GM06990 (cell line): ENCODE measurements at regions not wholly inside any gene's neighbourhood (a gene's known extent, or its start where the extent isn't known, plus 50 kb on each side); places are given as distances from the start of the nearest gene placed in this dataset.
"Not testable (repeated sequence)": the region's sequence is repeated elsewhere in the genome, so short reads cannot be mapped to it uniquely, and the experiment has no call there.

Experiments
- DNase-seq: peaks from one replicate; pipeline ENCODE4 v3.0.0-alpha.2; 2011; ENCODE audit not compliant: insufficient read length; ENCODE audit errors: extremely low read depth
- H3K27me3 ChIP-seq: replicated peaks from 2 replicates; pipeline ENCODE4 v1.6.0; 2011; ENCODE audit warnings: low read length; ENCODE audit not compliant: control insufficient read depth, insufficient read depth
- H3K36me3 ChIP-seq: 2 replicates; pipeline ENCODE4 v1.5.1; 2011; ENCODE audit warnings: low read length; ENCODE audit not compliant: control insufficient read depth, insufficient read depth
- H3K4me3 ChIP-seq: replicated peaks from 2 replicates; pipeline ENCODE4 v1.5.1; 2011; ENCODE audit warnings: low read depth, mild to moderate bottlenecking, control low read depth, low read length
- CTCF ChIP-seq: IDR thresholded peaks from 2 replicates; pipeline ENCODE4 v1.5.1; 2011; ENCODE audit warnings: low read length, control low read depth, mild to moderate bottlenecking, inconsistent platforms; ENCODE audit not compliant: insufficient read depth, poor library complexity, severe bottlenecking

GRCh38 chr17:5929721-5930120 is 140.5 kb upstream of the WSCD1 start:
- Histone ChIP-seq H3K36me3 (no peaks in the 10 kb centered on the region), H3K27me3 (no peaks in the 10 kb centered on the region), H3K4me3 (no peak overlapping the region)
- TF ChIP-seq CTCF: no peak
- no peak for DNase-seq

GRCh38 chr17:5930555-5930954 is 139.6 kb upstream of the WSCD1 start:
- not testable (repeated sequence) for H3K27me3 ChIP-seq, H3K4me3 ChIP-seq, H3K36me3 ChIP-seq, DNase-seq

- Histone ChIP-seq H3K36me3 (no peaks in the 10 kb centered on the region), H3K4me3 (no peak overlapping the region), H3K27me3 (no peaks in the 10 kb centered on the region; the same call in 1 of the 2 replicates)
- TF ChIP-seq CTCF: no peak
- no peak for DNase-seq
Observed at GRCh38 chr17:5931616-5932015, 138.6 kb upstream of the WSCD1 start.

GRCh38 chr17:5933430-5933829 is 136.7 kb upstream of the WSCD1 start:
- no peaks in the 10 kb centered on the region for H3K36me3 ChIP-seq
- H3K27me3 ChIP-seq: no peaks in the 10 kb centered on the region; the same call in 1 of the 2 replicates
- no peak for TF ChIP-seq CTCF
- H3K4me3 ChIP-seq: no peak overlapping the region
- no peak for DNase-seq

GRCh38 chr17:5941258-5941657 is 128.9 kb upstream of the WSCD1 start:
- Histone ChIP-seq H3K4me3 (no peak overlapping the region), H3K27me3 (no peaks in the 10 kb centered on the region; the same call in 1 of the 2 replicates), H3K36me3 (no peaks in the 10 kb centered on the region)
- no peak for DNase-seq
- TF ChIP-seq CTCF: no peak

GRCh38 chr17:5942687-5943086 is 127.5 kb upstream of the WSCD1 start:
- H3K4me3 ChIP-seq: no peak overlapping the region
- H3K27me3 ChIP-seq: no peaks in the 10 kb centered on the region
- TF ChIP-seq CTCF: no peak
- DNase-seq: no peak
- no peaks in the 10 kb centered on the region for H3K36me3 ChIP-seq
